Ishikawa (cell line): ENCODE measurements at regions not wholly inside any gene's neighbourhood (a gene's known extent, or its start where the extent isn't known, plus 50 kb on each side); places are given as distances from the start of the nearest gene placed in this dataset.

ENCODE experiments used
- CEBPB ChIP-seq: IDR thresholded peaks from 2 replicates; pipeline ENCODE4 v1.6.1; 2012
- CREB1 ChIP-seq: IDR thresholded peaks from 2 replicates; pipeline ENCODE4 v1.6.1; 2012; ENCODE audit warnings: low read depth
- EP300 ChIP-seq: IDR thresholded peaks from 2 replicates; pipeline ENCODE4 v1.6.1; 2012; ENCODE audit warnings: borderline replicate concordance
- FOXM1 ChIP-seq: IDR thresholded peaks from 2 replicates; pipeline ENCODE4 v1.6.1; 2012; ENCODE audit warnings: low read depth, borderline replicate concordance
- MAX ChIP-seq: IDR thresholded peaks from 2 replicates; pipeline ENCODE4 v1.6.1; 2012
- NFIC ChIP-seq: IDR thresholded peaks from 2 replicates; pipeline ENCODE4 v1.6.1; 2012
- RAD21 ChIP-seq: IDR thresholded peaks from 2 replicates; pipeline ENCODE4 v1.6.1; 2012; ENCODE audit warnings: low read depth
- REST ChIP-seq: IDR thresholded peaks from 2 replicates; pipeline ENCODE4 v1.6.1; 2012; ENCODE audit warnings: low read depth, mild to moderate bottlenecking
- TEAD4 ChIP-seq: IDR thresholded peaks from 2 replicates; pipeline ENCODE4 v1.6.1; 2012
- USF1 ChIP-seq: IDR thresholded peaks from 2 replicates; pipeline ENCODE4 v1.6.1; 2012

GRCh38 chr20:40449974-40450616 lies 238.9 kb downstream of the MAFB start:
- TF ChIP-seq FOXM1 = no peak
- no peak for TF ChIP-seq EP300
- no peak for TF ChIP-seq RAD21
- no peak for TF ChIP-seq CREB1
- TF ChIP-seq NFIC = no peak
- TF ChIP-seq REST = no peak
- TF ChIP-seq CEBPB = no peak
- no peak for TF ChIP-seq USF1
- TF ChIP-seq TEAD4 = no peak
- TF ChIP-seq MAX = no peak
